HG03066 (cell line): ENCODE measurements at regions not wholly inside any gene's neighbourhood (a gene's known extent, or its start where the extent isn't known, plus 50 kb on each side); places are given as distances from the start of the nearest gene placed in this dataset.
A peak's percentile ranks its signal among the peaks of the same experiment; 100 is the strongest.

Source experiments
- ATAC-seq: cut with Tn5 transposase; IDR thresholded peaks from one replicate; pipeline ENCODE4 v1.9.1; 2021; ENCODE audit warnings: low read depth; ENCODE audit not compliant: unreplicated experiment

- ATAC-seq, result no peak
Measured at GRCh38 chr12:98446682-98447081, 68.7 kb upstream of the TMPO start.

GRCh38 chr12:98449584-98449983, 65.8 kb upstream of the TMPO start:
- ATAC-seq, result no peak

- no peak for ATAC-seq
Measured at GRCh38 chr12:98453070-98453469, 62.3 kb upstream of the TMPO start.

GRCh38 chr12:98453492-98453891, 61.9 kb upstream of the TMPO start:
- ATAC-seq, result no peak

- ATAC-seq, result no peak
Measured at GRCh38 chr12:98456041-98456440, 59.3 kb upstream of the TMPO start.

- ATAC-seq, result peak; percentile 75
Measured at GRCh38 chr12:98456576-98457573, 58.5 kb upstream of the TMPO start.

GRCh38 chr12:98464190-98464589, 51.2 kb upstream of the TMPO start:
- no peak for ATAC-seq

- ATAC-seq, result no peak
Measured at GRCh38 chr12:98465505-98465904, 49.9 kb upstream of the TMPO start.
